GM21360 (cell line): ENCODE measurements at regions not wholly inside any gene's neighbourhood (a gene's known extent, or its start where the extent isn't known, plus 50 kb on each side); places are given as distances from the start of the nearest gene placed in this dataset.

ENCODE experiments used
- ATAC-seq: cut with Tn5 transposase; IDR thresholded peaks from one replicate; pipeline ENCODE4 v1.9.1; 2021; ENCODE audit warnings: mild to moderate bottlenecking, moderate library complexity; ENCODE audit not compliant: unreplicated experiment

- no peak for ATAC-seq
Measured at GRCh38 chr16:59213952-59214351, 479.8 kb upstream of the GOT2 start.

GRCh38 chr16:59212492-59213024 lies 478.4 kb upstream of the GOT2 start:
- ATAC-seq = no peak

GRCh38 chr16:59210955-59211541 lies 476.9 kb upstream of the GOT2 start:
- no peak for ATAC-seq

- ATAC-seq = no peak
Measured at GRCh38 chr16:59205403-59205802, 471.3 kb upstream of the GOT2 start.

GRCh38 chr16:59204589-59204988 lies 470.5 kb upstream of the GOT2 start:
- no peak for ATAC-seq

- no peak for ATAC-seq
Measured at GRCh38 chr16:59202233-59202862, 468.2 kb upstream of the GOT2 start.

- no peak for ATAC-seq
Measured at GRCh38 chr16:59201821-59202220, 467.7 kb upstream of the GOT2 start.

GRCh38 chr16:59201160-59201559 lies 467.0 kb upstream of the GOT2 start:
- ATAC-seq = no peak

GRCh38 chr16:59198487-59198886 lies 464.4 kb upstream of the GOT2 start:
- ATAC-seq = no peak

- no peak for ATAC-seq
Measured at GRCh38 chr16:59195242-59195641, 461.1 kb upstream of the GOT2 start.

- ATAC-seq = no peak
Measured at GRCh38 chr16:59193637-59194036, 459.5 kb upstream of the GOT2 start.

GRCh38 chr16:59192551-59193199 lies 458.6 kb upstream of the GOT2 start:
- no peak for ATAC-seq

GRCh38 chr16:59190731-59191130 lies 456.6 kb upstream of the GOT2 start:
- ATAC-seq = no peak

GRCh38 chr16:59188029-59188428 lies 453.9 kb upstream of the GOT2 start:
- no peak for ATAC-seq

- ATAC-seq = no peak
Measured at GRCh38 chr16:59181821-59182420, 447.8 kb upstream of the GOT2 start.

- ATAC-seq = no peak
Measured at GRCh38 chr16:59180083-59180476, 446.0 kb upstream of the GOT2 start.

- ATAC-seq = no peak
Measured at GRCh38 chr16:59179446-59180082, 445.4 kb upstream of the GOT2 start.

GRCh38 chr16:59173408-59173831 lies 439.3 kb upstream of the GOT2 start:
- no peak for ATAC-seq

- no peak for ATAC-seq
Measured at GRCh38 chr16:59170099-59170712, 436.1 kb upstream of the GOT2 start.

GRCh38 chr16:59169168-59169567 lies 435.1 kb upstream of the GOT2 start:
- no peak for ATAC-seq
